GM19025 (cell line): ENCODE measurements at regions not wholly inside any gene's neighbourhood (a gene's known extent, or its start where the extent isn't known, plus 50 kb on each side); places are given as distances from the start of the nearest gene placed in this dataset.

Experiments
- ATAC-seq: cut with Tn5 transposase; IDR thresholded peaks from one replicate; pipeline ENCODE4 v1.9.1; 2021; ENCODE audit warnings: mild to moderate bottlenecking, low read depth, moderate library complexity; ENCODE audit not compliant: unreplicated experiment

DNA sequence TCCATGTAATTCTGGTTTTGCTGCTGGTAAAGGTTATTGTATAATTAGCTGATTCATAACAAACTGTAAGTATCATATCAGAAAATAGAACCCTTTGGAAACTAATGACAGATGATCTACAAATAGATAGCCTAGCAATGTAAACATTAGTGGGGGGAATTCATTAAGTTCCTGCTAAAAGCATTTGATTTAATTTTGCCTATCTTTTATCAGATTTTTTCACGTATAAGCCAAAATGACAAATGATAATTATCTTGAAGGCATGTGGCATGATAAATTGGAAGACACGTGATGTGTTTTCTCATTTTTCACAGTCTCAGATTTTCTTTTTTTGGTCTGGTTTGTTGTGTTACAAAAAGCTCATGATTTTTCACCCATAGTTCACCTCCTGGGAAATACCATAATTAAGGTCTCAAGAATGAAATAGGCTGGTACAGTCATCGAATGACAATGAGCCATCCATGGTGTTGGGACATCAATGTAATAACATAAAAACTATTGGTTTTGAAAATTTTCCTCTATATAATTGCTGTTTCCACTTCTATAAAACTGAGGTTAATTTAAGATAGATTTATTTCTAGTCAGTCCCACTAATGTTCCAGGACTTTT, 325.9 kb upstream of the TBL1XR1 start:
- ATAC-seq = no peak

GRCh38 chr3:177523872-177524438, 326.7 kb upstream of the TBL1XR1 start:
- no peak for ATAC-seq

GRCh38 chr3:177524742-177525141, 327.5 kb upstream of the TBL1XR1 start:
- no peak for ATAC-seq

DNA sequence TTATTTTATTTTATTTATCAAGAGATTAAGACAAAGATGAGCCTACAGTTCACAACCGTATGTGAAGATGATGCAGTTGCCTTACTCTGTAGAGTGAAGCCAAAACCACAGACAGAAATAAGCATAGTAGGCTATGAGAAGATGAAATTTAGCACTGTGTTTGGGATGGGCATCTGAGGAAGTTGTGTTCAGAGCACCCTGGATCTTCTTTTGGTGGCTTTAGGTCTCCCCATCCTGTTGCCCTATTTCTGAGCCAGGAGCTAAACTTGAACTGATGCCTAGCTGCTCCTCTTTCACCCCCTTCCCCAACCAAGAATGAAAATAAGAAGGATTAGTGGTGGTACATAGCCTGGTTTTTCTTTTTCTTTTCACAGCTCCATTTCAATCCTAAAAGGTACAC, 328.1 kb upstream of the TBL1XR1 start:
- ATAC-seq = no peak

DNA sequence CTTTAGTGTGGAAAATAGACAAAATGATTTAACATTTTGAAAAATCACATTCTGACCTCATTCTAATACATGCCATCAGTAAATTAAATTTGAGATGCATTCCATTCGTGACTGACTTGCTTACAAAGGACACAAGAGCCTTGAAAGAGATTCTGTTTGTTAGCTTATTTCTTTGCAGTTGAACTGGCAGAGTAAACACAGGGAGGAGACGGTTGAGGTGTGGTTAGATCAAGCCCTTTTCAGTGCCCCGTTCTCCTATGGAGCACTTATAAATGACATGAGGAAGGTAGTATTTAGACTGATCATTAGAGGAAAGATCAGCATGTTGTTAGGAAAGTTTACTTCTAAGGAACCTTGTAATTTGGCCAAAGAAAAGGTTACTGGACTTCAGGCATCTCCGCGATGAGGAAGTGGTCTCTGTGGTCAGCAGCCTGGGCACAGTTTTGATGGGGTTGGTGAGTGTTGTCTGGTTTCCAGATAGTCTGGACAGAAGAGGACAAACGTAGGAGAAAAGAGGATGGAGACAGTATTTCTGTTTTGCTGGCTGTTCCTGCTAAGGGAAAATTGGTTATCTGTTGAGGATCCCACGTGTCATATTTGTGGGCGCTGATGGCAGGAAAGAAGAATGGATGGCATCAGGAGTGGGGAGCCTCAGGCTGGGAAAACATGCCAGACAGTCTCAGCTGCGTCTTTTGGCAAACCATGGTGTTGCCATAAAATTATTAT, 328.9 kb upstream of the TBL1XR1 start:
- no peak for ATAC-seq

DNA sequence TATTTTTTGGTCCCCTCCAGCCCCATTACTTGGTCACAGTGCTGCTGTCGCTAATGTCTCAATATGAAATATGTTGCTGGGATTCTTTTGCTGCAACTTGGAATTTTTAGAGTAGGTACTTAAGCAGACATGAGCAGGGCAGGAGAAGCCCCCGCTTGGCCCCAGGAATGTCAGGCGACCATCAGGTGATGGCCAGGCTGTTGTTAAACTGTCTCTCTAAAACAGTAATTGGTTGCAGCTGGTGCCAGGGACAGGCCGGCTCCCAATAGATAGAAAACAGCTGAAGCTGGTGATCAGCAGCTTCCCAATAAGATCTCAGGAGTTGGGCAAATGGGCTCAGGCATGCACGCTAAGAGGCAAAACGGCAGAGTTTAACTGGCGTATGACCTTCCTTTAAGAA, 329.9 kb upstream of the TBL1XR1 start:
- no peak for ATAC-seq

GRCh38 chr3:177528306-177529070, 331.2 kb upstream of the TBL1XR1 start:
- ATAC-seq = no peak

GRCh38 chr3:177529071-177529550, 331.8 kb upstream of the TBL1XR1 start:
- ATAC-seq = no peak

- no peak for ATAC-seq
These were observed 332.5 kb upstream of the TBL1XR1 start for GRCh38 chr3:177529716-177530335.

DNA sequence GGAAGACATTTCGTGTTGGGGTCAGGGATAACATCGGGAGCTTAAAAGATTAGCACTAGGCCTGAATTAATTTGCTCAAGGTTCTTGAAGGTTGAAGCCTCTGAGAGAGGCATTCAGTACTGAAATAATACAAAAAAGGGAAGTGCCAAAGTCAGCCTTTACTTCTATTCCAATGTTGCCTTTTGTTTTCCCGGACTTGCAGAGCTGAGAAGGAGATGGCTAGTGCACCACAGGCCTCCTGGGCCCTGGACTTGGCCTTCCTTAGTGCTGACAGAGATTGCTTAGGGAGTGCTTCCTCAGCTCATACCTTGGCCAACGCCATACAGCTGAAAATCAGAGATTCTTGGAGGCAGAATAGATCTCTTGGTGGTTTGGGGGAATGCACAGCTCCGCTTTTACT, 333.6 kb upstream of the TBL1XR1 start:
- no peak for ATAC-seq

GRCh38 chr3:177536873-177537272, 339.6 kb upstream of the TBL1XR1 start:
- ATAC-seq = no peak

DNA sequence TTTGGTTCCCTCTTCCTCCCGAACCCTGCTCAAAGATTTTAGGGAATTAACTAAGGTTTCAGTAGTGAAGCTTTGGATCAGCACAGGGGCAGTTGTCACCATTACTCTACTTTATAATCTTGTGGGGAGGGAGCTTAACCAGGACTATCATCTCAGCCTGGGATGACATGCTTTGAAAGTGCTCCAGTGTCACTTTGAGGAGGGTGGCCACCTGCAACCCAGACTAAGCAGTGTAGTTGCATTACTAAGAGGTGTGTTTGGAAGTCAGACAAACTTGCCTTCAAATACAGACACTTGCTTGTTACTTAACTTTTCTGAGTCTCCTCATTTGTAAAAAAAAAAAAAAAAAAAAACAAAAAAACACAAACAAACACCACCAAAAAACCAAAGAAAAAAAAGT, 340.3 kb upstream of the TBL1XR1 start:
- no peak for ATAC-seq

GRCh38 chr3:177538048-177538749, 340.9 kb upstream of the TBL1XR1 start:
- no peak for ATAC-seq

- ATAC-seq = peak; percentile 84
These were observed 341.8 kb upstream of the TBL1XR1 start for GRCh38 chr3:177538750-177539730.

DNA sequence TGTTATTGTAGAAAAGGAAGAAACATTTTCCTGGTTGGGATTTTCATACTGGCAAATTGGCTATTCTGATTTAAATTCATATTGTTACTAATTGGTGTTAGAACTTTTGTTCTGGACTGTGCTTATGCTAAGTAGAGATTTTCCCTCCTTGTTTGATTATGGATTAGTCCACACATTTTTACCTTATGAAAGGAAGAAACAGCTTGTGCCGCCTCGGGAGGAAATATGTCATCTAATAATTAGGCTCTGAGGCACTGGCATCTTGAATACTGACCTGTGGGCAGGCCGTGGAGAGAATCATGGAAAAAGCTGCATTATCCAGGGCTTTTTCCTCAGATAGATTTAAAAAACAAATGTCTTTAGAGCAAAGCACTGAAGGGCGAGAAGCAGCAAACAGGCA, 344.3 kb upstream of the TBL1XR1 start:
- ATAC-seq = no peak

DNA sequence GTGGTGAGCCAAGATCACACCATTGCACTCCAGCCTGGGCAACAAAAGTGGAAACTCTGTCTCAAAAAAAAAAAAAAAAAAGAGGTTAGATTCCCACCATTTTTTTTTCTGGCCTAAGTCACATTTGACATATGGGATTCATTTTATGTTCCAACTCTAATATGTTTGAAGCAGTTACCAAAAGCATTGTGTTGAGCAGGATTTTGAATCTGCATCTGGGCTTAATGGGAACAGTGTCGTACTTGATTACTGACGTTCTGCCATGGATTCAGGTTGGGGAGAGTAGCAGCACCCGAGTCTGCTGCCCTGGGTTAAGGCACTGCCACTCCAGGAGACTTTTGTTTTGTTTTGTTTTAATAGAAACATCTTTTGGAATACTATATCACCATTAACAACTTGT, 348.7 kb upstream of the TBL1XR1 start:
- no peak for ATAC-seq

DNA sequence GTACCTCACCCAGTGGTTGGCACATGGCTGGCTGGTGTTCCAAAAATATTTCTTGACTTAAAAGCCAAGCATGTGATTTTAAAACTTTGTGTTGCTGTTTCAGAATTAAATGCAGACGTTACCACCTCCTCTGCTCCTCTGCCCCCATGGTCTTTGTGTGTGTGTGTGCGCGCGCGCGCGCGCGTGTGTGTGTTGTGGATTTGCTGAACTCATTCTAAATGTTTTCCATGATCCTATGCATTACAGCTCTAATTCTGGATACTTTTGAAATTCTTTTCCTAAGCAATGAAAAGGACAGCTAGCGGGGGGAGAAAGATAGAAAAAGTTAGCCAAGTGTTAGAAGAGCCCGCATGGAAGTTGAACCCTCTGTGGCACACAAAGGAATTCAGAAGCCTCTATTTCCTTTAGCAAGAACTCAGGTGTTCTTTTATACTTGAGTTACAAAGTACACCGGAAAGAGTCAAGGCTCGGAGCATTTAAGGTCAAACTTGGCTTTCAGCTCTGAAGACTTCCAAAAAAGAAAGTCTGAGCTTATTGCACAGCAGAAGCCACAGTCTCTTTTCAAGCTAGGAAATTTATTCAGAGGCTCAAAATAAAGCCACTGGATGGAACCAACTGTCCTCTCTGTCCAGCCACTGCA, 350.5 kb upstream of the TBL1XR1 start:
- no peak for ATAC-seq

- ATAC-seq = no peak
These were observed 353.4 kb upstream of the TBL1XR1 start for GRCh38 chr3:177550667-177551066.
